Erythroblast (primary cell): ENCODE measurements at regions not wholly inside any gene's neighbourhood (a gene's known extent, or its start where the extent isn't known, plus 50 kb on each side); places are given as distances from the start of the nearest gene placed in this dataset.

Experiments used
- GATA1 ChIP-seq: IDR thresholded peaks from 2 replicates; pipeline ENCODE4 v1.6.1; 2011; ENCODE audit warnings: low read depth, mild to moderate bottlenecking, control low read depth, low read length, moderate library complexity
- POLR2A ChIP-seq: IDR thresholded peaks from 2 replicates; pipeline ENCODE4 v1.6.1; 2011; ENCODE audit warnings: mild to moderate bottlenecking, low read length

- TF ChIP-seq POLR2A: no peak
- TF ChIP-seq GATA1: no peak
Observed at GRCh38 chr5:67262956-67263355, 66.4 kb upstream of the CD180 start.
